ENCODE measurements at regions not wholly inside any gene's neighbourhood (a gene's known extent, or its start where the extent isn't known, plus 50 kb on each side); places are given as distances from the start of the nearest gene placed in this dataset.
"Not testable (repeated sequence)": the region's sequence is repeated elsewhere in the genome, so short reads cannot be mapped to it uniquely, and the experiment has no call there.

DNA sequence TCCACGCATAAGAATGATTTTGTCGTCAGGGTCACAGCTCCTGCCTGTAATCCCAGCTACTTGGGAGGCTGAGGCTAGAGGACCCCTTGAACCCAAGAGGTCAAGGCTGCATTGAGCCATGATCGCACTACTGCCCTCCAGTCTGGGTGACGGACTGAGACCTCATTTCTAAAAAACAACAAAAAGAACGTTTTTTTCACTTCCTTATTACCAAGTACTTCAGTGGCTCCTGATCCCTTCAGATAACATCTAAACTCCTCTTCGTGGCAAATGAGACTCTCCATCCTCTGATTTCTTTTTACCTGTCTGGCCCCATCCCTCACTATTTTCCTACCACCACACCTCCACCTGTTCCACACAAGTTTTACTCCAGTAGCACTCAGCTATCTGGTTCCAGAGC lies 105.4 kb upstream of the TLK1 start:
- no peak for DNase-seq

DNA sequence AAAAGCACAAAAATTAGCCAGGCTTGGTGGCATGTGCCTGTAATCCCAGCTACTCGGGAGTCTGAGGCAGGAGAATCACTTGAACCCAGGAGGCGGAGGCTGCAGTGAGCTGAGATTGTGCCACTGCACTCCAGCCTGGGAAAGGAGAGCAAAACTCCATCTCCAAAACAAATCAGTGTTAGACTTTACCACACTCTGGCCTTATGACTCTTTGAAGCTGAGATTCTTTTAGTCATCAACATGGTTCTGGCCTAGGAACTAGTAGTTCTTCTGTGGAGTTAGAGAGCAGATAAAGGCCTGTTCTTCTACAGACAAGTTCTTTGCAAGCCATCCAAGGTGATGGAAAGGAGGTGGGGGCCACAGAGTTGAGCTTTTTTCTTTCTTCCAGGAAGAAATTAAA lies 100.8 kb upstream of the TLK1 start:
- DNase-seq = not testable (repeated sequence)

DNA sequence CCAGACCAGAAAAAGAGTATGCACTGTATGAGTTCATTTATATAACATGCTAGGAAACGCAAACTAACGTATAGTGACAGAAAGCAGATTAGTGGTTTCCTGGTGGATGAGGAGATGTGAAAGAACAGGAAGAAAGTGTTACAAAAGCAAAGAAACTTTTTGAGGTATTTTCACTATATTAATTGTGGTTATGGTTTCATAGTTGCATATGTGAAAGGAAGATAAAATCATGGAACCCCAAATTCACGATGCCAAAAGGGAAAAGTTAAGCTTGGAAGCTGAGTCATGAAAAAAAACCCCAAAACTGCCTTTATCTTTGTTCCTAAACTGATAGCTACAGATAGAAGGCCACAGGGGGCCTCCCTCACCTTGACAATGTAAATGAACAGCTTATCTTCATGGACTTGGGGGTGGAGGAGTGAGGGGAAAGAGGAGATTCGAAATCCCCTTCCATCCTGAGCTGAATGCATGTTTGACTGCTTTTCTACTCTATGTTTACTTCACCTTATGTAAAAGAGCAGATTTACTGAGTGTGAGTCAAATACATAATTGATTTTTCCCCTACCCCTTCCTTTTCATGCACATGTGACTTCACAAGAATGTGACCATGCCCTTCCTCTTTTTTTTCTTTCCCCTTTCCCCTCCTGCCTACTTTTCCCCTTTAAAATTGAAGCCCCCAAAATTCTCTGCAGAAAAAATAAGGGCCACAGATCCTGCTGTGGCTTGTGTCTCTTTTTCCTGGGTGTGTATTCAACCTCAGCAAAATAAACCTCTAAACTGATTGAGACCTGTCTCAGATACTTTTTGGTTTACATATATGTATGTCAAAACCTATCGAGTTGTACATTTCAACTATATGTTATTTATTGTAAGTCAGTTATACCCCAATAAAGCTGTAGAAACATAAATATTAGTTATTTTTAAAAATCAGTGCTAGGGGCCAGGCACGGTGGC lies 100.1 kb upstream of the TLK1 start:
- DNase-seq = peak in 2 of 5 experiments; percentile 26 to 65

DNA sequence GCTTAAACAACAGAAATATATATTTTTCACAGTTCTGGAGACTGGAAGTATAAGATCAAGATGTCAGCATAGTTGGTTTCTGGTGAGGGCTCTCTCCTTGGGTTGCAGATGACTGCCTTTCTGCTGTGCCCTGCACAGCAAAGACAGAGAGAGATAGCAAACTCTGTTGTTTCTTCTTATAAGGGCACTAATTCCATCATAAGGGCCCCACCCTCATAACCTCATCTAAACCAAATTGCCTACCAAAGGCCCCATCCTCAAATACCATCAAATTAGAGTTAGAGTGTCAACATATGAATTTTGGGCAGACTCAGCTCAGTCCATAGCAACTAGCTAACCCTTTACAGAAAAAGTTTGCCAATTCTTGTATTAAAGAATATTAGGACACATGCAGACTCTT lies 94.0 kb upstream of the TLK1 start:
- no peak for DNase-seq

DNA sequence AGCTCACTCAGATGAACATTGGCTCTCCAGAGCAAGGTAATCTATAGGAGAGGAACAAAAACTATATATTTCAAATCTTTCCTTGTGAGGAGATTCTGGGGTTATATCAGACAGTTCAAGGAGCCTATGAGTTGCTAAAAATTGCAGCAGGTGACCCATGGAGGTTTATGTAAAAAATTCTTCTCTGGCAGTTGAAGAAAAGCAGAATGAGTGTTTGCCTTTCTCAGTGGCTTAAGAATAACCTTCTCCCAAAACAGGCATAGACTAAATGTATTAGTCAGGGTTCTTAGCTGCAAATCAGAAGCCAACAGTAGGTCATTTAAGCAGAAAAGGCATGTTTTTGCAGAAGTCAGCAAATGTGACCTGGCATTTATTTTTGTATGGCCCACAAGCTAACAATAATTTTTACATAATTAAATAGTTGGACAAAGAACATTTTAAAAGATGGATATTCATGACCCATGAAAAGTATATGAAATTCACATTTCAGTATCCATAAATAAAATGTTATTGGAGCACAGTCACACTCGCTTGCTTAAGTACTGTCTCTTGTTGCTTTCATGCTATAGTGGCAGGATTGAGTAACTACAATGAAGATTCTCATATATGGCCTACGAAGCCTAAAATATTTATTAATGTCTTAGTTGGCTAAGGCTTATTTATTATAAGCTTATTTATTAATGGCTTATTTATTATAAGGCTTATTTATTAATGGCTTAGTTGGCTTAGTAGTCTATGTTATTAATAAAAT lies 93.4 kb upstream of the TLK1 start:
- DNase-seq = no peak

DNA sequence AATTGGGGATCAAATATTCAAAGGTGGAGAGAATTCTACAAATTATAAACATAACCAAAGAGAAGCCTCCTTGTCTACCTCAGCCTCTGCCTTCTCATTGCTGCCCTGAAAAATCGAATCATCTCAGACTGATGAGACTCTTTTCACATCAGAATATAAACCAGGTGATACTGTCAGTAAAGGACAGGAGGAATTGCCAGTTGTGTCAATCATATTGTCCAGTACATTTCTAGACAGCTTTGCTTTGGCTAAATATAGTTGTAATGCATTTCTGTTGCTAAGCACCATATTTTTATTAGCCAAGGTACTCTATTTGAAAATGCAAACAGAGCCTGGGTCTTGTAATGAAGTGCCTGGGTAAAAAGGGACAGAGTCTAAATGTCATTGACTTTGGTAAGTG lies 92.6 kb upstream of the TLK1 start:
- no peak for DNase-seq

DNA sequence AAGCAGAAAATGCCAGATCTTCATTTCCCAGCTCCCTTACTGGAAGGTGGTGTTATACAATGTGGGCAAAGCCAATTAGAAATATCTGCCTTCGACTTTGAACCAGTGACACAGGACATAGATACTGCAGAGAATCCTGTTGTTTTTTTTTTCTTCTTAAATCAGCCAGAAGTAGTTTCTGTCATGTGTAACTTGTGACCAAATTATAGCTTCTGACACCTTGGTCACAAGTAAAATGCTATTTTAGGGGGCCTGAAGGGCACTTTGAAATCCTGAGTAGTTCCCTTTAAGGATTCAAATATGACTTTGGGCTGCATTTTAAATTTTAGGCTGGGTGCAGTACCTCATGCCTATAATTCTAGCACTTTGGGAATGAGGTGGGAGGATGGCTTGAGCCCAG lies 89.0 kb upstream of the TLK1 start:
- DNase-seq = no peak

DNA sequence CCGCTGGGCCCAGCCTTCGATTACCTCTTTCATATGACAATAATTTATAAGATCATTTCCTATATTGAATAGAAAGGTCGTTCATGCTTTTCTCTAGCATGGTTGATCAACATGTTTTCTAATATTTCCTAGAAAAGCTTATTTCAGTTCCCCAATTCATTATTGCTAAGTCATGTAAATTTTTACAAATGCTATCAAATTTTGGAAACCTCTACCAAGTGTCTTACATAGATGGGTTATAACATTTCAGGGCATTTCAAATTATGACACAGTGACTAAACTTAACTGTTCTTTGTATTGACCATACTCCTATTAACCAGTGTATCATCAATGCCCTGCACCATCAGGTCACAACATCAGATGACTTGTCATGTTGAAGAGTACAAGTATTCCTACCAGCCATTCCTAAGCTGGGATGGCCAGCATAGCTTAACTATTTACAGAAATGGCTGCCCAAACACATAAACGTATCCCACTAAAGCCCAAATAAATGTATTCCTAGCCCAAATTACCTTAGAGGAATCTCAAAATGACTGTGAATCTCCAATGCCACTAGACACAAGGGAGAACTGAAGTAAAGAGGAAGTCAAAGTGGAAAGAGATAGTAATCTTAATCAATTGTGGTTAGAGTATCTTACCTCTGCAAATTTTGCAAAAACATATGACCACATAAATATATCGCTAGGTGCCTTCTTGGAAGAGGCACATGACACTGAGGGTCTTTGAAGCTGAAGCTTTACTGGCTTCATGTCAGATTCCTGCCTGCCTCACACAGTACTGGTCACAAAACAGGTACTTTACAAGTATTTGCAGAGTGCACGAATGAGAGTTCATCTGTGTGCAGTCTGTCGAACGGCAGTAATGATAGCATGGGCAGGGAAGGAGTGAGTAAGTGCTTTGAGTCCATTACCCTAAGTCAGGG lies 87.3 kb upstream of the TLK1 start:
- DNase-seq = peak in 3 of 5 experiments; percentile 15 to 90 (median 24)

DNA sequence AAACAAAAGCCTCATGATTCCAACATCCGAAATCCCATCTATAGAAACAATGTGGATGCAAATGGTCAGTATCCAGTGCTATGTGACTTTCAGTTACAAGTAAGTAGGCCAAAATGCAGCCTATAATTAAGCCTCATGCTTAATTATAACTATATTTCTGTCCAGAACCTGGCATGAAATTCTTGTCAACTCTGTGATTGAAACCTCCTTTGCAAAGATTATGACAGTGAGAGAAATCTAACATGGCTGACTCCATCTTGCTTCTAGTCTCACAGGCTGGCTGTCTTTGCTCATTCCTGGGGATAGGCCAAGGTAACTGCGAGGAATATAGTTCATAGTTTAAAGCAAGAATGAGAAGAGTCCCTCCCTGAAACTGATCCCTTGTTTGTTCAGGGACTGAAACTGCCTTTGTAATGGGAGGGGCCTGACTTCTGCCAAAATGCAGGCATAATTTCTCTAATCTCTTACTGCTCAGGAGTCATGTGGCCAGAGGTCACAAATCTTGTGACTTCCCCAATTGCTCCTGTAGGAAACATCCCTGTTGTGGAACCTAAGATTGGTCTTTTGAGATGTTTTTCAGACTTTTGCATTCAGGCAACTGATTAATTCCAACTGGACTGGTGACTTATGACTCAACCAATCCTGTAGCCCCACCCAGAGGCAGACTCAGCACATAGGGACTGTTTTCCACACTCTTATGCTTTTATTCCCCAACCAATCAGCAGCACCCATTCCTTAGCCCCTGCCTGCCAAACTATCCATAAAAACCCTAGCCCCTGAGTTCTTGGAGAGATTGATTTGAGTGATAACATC lies 84.5 kb upstream of the TLK1 start:
- peak in 1 of 5 experiments; percentile 32 for DNase-seq

DNA sequence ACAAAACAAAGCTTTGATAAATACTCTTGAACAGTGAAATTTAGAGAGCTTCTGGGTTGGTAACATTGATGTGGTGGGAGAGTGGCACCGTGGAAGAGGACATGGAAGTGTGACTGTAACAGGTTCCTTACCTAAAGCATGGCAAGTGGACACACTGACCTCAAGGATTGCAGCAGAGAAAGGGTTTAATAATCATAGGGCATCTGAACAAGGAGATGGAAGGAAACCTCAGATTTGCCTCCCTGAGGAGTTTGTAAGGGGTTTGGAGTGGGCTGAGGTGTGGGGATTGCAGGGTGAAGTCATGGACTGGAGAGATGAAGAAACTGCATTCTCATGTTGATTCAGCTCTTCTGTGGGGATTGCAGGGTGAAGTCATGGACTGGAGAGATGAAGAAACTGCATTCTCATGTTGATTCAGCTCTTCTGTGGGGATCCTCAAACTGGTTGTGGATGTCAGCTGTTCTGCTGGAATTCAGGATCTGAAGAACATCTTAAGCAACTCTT lies 83.8 kb upstream of the TLK1 start:
- no peak for DNase-seq

DNA sequence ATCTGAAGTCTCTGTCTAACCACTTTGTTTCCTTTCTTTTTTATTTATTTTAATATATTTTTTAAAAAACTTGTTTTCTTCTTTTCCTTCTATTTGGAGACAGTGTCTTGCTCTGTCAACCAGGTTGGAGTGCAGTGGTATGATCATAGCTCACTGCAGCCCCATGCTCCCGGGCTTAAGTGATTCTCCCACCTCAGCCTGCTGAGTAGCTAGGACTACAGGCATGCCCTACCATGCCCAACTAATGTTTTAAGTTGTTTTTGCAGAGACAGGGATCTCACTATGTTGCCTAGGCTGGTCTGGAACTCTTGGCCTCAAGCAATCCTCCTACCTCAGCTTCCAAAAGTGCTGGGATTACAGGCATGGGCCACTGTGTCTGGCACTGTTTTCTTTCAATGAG lies 81.1 kb upstream of the TLK1 start:
- no peak for DNase-seq

DNA sequence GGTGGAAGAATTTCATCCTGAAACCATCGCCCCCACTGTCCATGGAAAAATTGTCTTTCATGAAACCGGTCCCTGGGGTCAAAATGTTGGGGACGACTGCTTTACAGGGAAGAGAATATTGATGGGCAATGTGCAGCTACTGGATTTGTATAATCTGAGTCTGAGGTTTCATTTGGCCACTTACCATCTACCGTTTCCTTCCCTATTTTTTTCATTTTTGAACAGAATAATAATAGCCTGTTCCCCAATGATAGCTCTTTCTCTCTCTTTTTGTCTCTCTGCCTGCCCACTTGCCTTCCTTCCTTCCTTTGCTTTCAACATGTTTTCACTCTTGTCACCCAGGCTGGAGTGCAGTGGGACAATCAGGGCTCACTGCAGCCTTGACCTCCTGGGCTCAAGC lies 78.3 kb upstream of the TLK1 start:
- no peak for DNase-seq

DNA sequence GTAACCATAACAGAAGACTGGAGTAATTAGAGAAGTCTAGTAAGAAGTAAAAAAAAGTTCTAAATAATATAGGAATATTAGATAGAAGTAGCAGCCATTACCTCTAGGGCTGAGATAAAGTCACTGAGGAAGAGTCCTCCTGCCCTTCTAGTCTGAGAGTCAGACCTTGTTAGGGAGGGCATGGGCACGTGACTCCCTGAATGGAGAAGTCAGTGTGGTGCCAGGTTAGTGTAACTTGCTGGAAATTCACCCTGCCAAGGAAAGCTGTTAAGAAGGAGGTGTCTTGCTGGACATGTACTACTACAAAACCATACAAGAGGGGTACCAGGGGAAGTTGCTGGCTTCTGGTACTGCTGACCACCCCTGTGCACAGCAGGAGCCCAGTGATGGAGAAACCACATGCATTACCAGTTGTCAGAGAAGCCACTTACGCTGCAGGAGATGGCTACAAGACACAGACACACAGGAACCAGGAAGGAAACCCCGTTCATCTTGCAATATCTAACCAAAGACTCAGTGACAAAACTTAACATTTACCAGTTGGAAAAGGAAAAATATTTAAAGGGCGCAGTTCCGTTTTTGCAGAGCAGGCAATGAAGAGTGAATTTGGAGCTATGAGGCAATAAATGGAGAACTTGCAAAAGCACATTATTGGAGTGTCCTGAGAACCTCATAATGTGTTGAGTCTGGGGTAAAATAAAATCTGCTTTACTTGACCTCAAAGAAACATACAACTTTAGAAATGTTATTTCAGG lies 77.2 kb upstream of the TLK1 start:
- DNase-seq = no peak

DNA sequence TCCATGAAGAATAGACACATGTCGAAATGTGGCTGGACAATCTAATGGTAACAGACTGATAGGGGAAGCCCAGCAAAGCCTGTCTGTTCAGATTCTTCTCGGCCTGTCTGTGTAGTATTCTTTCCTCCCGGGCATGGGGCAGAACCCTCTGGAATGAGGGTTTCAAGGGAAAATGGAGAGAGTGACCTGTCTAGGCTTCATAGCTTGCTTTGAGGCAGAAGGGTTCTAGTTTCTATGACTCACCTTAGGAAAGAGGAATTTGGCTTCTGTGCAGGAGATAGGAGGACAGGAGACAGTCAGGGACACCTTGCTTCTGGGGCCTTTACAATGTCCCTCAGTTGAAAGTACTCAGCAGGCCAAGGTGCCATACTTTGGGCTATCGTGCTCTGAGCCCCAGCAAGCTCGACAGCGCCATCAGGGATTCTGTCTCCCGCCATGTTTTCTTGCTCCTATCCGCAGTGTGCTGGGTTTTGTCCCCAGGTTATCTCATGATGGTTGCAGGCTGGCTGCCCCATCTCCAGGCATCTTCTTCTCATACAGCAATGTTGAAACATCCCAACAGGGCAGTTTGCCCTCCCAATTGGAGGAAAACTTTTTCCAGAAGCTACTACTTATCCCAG lies 74.7 kb upstream of the TLK1 start:
- DNase-seq = no peak

DNA sequence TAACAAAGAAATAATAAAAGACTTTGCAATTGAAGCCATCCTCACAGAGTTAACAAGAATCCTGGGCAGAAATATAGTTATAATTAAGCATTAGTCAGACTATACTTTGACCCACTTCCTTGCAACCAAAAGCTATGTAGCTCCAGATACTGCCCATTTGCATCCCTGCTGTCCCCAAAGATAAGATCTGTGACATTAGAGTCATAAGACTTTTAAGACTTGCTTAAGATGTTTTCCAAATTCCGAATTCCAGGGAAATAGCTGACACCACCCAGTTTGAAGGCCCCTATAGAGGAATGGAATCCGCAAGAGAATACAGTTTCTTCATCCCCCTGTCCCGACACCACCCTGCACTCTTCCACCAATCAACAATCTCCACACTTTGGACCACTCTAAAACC lies 69.5 kb upstream of the TLK1 start:
- DNase-seq = no peak

DNA sequence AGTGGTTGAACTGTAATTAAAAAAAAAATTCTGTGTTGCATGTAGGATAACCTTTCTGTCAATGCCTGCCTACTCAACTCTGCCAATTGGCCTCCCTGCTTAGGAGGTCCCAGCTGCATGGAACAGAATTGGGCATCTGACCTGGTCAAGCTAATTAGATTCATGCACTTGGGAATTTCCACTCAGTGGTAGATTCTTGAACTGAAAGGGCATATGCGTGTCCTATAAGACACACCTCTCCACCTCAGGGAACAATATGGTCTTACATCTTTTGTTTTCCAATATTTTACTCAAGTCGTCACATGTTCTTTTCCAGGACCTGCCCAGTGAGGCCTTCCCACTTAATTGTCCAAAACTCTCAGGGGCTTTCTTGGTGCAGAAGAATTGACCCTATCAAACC lies 68.1 kb upstream of the TLK1 start:
- no peak for DNase-seq

DNA sequence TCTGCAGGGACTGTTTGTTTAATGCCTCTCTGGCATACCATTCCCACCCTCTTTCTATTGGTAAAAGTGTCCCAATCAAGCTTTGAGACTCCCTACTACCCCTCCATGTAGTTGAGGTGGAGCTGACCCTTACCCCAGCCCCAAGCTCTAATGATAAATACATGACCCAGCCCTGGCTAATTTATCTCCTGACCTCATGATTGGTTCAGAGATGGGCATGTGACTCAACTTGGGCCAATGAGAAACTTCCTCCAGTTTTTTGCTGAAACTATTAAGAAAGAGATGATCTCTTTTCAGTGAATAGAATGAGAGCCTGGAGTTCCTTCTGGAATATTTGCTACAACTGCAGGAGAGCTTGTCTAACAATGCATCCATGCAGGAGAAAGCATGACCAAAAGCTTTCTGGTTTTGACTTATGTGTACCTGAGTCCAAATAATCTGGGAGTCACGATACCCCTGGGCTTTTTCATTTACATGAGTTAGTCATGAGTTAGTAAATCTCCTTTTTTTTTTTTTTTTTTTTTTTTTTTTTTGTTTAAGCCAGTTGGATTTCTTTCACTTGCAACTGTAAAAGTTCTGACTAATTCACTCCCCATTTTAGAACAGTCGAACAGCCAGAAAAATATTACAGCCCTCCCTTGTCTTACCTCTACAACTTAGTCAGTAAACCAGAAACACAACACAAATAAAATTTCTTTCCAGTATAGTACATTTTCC lies 66.5 kb upstream of the TLK1 start:
- DNase-seq = no peak

DNA sequence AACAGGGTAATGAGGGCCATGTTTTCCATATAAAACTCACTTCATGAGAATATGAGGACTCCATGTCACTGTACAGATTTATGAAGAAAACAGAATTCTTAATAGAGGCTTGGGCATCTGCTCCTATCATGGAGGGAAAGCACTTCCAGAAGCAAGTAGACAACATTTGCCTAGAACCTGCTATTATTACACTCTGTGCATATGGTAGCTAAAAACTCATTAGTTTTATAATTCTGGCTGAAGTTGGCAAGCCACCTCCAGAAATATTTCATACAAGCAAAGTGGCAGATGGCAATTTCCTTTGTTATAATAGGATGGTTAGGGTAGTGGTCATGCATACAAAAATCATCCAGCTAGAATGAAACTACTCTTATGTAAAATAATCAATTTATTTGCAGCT lies 65.8 kb upstream of the TLK1 start:
- no peak for DNase-seq

DNA sequence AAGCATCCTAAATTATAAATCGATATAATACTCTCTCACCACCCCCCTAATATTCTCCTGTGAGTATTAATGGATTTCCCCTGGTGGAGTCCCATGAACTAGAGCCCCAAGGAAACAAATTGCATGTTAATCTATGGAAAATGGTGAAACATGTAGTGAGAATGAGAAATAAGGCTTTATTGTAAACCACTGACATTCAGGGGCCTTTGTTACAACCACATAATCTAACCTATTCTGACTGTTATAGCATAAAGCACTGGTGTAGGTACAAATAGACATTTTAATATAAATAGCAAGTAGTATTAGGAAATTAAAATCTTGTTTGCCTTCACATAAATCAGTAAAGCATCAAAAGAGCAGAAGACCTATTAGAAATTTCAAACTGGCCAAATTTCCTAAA lies 65.3 kb upstream of the TLK1 start:
- DNase-seq = no peak
